ENCODE measurements at regions not wholly inside any gene's neighbourhood (a gene's known extent, or its start where the extent isn't known, plus 50 kb on each side); places are given as distances from the start of the nearest gene placed in this dataset.

DNA sequence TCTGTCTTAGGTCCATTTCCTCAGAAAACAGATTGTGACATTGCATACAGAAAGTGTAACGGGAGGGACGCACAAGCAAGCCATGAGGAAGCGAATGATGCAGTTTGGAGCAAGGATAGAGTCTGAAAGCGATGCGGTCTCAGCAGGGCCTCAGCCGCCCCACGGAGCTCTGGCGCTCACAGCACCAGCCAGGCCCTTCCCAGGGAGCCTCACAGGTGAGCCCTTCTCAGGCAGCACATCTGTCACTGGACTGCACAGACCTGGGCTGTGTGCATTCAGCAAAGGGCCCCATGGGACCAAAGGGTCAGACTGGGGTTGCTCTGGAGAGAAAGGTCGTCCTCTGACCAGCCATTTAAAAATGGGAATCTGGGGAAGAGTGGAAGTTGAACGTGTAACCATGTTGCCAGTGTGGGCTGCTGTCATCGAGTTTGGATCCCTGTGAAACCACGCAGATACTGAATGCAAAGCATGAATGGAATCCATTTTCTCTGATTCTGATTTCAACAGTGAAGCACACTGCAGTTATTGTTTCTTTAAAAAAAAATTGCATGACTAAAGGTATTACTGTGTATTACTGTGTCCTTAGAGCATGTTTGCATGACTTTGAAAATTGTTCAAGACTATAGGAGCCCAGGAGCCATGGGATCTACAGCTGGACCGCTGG, 350.0 kb upstream of the AKR1E2 start:
- H3K4me1 Mint-ChIP-seq (ENCODE audit: low read depth): peaks cover 43% of the 10 kb centered on the region
- TF ChIP-seq, protein P1, sequence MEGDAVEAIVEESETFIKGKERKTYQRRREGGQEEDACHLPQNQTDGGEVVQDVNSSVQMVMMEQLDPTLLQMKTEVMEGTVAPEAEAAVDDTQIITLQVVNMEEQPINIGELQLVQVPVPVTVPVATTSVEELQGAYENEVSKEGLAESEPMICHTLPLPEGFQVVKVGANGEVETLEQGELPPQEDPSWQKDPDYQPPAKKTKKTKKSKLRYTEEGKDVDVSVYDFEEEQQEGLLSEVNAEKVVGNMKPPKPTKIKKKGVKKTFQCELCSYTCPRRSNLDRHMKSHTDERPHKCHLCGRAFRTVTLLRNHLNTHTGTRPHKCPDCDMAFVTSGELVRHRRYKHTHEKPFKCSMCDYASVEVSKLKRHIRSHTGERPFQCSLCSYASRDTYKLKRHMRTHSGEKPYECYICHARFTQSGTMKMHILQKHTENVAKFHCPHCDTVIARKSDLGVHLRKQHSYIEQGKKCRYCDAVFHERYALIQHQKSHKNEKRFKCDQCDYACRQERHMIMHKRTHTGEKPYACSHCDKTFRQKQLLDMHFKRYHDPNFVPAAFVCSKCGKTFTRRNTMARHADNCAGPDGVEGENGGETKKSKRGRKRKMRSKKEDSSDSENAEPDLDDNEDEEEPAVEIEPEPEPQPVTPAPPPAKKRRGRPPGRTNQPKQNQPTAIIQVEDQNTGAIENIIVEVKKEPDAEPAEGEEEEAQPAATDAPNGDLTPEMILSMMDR (IDR thresholded peaks at IDR 0.05): no peak
- peaks cover 8% of the 10 kb centered on the region; the same call in 1 of the 2 replicates for H3K36me3 Mint-ChIP-seq (ENCODE audit: low read depth)
- H3K27ac Mint-ChIP-seq: no peak overlapping the region
- DNase-seq: no peak
- no peaks in the 10 kb centered on the region; the same call in 1 of the 2 replicates for H3K27me3 Mint-ChIP-seq (ENCODE audit: insufficient read depth)
- no peak overlapping the region for H3K4me3 Mint-ChIP-seq
- H3K9me3 Mint-ChIP-seq: no peaks in the 10 kb centered on the region

DNA sequence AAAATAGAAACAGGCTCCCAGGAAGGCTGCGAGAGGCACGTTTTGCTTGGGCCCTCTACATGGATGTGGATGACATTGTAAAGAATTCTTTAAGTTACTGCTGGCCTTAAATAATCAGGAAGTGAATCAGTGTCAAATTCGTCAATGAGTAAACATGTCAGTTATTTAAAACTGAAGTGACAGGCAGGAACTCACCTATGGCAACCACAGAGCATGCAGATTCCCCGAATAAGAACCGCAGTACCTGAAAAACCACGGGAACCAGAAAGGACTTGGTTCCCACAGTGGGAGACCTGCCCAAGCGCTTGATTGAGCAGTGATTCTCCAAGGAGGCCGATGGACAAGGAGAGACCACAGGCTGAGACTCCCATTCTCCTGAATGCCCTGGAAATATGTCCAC, 351.2 kb upstream of the AKR1E2 start:
- TF ChIP-seq, protein P1 (IDR thresholded peaks at IDR 0.05): no peak
- Mint-ChIP-seq H3K4me3 (no peak overlapping the region), H3K27me3 (ENCODE audit: insufficient read depth) (no peaks in the 10 kb centered on the region; the same call in 1 of the 2 replicates), H3K9me3 (no peaks in the 10 kb centered on the region), H3K36me3 (ENCODE audit: low read depth) (peaks cover 10% of the 10 kb centered on the region; the same call in 1 of the 2 replicates), H3K4me1 (ENCODE audit: low read depth) (peaks cover 55% of the 10 kb centered on the region), H3K27ac (peak overlapping the region; percentile 27)
- DNase-seq: no peak

DNA sequence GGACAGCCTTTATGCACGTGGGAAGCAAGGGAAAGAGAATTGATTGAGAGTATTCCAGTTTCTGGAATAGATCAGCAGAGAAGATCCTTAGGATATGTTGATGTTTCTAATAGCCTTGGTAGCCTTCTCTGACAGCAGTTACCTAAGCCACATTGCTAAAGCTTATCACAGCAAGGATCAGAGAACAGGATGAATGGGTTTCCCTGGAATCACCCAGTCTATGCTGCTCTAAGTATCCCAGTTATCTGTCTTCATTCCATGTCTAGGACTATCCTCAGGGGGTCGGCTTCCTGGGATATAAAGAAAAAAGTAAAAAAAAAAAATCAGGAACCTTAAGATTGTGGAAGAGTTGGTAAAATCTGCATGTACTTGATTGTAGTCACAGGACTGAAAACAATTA, 352.0 kb upstream of the AKR1E2 start:
- H3K9me3 Mint-ChIP-seq: no peaks in the 10 kb centered on the region
- no peak for DNase-seq
- H3K27ac Mint-ChIP-seq: peak overlapping the region; percentile 27
- peaks cover 63% of the 10 kb centered on the region for H3K4me1 Mint-ChIP-seq (ENCODE audit: low read depth)
- TF ChIP-seq, protein P1 (IDR thresholded peaks at IDR 0.05): no peak
- peaks cover 10% of the 10 kb centered on the region; the same call in 1 of the 2 replicates for H3K36me3 Mint-ChIP-seq (ENCODE audit: low read depth)
- no peak overlapping the region for H3K4me3 Mint-ChIP-seq
- no peaks in the 10 kb centered on the region for H3K27me3 Mint-ChIP-seq (ENCODE audit: insufficient read depth)

DNA sequence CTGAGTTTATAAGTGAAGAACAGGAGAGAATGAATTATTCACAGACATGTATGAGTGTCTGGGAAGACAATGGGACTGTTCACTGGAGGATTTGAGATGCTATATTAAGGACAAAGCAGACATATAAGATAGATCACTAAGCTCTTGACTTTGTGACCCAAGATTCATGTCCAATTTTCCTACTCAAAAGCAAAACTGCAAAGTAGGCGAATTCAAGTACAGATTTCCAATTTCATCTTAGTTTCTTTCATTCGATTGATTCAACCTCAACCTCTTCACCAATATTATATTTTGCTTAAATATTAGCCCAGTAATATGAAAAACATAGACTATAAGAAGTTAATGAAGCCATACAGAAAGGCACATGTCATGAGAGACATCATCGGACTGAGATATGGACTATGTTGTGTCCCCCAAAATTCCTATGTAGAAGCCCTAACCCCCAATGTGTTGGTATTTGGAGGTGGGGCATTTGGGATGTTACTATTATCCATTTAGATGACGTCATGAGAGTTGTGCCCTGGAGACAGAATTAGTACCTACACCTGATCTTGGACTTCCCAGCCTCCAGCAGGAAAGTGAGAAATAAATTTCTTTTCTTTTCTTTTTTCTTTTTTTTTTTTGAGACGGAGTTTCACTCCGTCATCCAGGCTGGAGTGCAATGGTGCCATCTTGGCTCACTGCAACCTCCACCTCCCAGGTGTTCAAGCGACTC, 353.7 kb upstream of the AKR1E2 start:
- Mint-ChIP-seq H3K4me1 (ENCODE audit: low read depth) (peaks cover 63% of the 10 kb centered on the region), H3K27ac (no peak overlapping the region), H3K9me3 (no peaks in the 10 kb centered on the region), H3K27me3 (ENCODE audit: insufficient read depth) (no peaks in the 10 kb centered on the region), H3K4me3 (no peak overlapping the region), H3K36me3 (ENCODE audit: low read depth) (peaks cover 14% of the 10 kb centered on the region; the same call in 1 of the 2 replicates)
- no peak for DNase-seq
- TF ChIP-seq, protein P1 (IDR thresholded peaks at IDR 0.05): no peak

DNA sequence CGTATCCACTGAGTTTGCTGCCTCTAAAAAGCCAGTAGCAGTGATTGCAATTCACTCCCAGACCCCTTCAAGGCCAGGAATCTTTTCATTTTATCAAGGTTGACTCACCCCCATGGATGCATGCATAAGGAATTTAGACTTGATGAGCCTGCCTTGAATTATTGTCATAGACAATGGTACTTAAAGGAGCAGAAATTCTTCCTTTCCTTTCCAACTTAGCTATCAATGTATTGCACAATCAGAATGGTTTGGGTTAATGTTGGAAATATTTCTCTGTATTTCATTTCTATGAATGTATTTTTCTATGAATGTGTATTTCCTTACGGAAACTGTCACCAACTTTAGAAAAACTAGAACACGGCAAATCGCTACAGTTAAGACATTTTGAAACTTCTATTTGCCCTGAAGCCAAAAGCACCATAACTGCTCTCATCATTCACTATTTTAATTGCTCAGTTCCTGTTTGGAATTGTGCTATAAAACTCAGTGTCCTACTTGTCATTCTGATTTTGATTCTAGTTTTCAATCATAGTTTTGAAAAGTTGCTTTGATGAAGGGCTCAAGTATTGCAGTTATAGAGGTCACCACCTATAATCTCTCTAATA, 355.7 kb upstream of the AKR1E2 start:
- peak overlapping the region; percentile 78 for H3K4me3 Mint-ChIP-seq
- H3K27ac Mint-ChIP-seq: peak overlapping the region; percentile 68
- H3K4me1 Mint-ChIP-seq (ENCODE audit: low read depth): peaks cover 54% of the 10 kb centered on the region
- H3K9me3 Mint-ChIP-seq: no peaks in the 10 kb centered on the region
- no peaks in the 10 kb centered on the region for H3K27me3 Mint-ChIP-seq (ENCODE audit: insufficient read depth)
- DNase-seq: peak; percentile 89
- TF ChIP-seq, protein P1 (IDR thresholded peaks at IDR 0.05): no peak
- peaks cover 14% of the 10 kb centered on the region; the same call in 1 of the 2 replicates for H3K36me3 Mint-ChIP-seq (ENCODE audit: low read depth)

Data from HFFc6 (cell line).